AG04450 (cell line): ENCODE measurements at regions not wholly inside any gene's neighbourhood (a gene's known extent, or its start where the extent isn't known, plus 50 kb on each side); places are given as distances from the start of the nearest gene placed in this dataset.

Source experiments
- CTCF ChIA-PET: fragments of 300-600, 350-600 bp; formaldehyde crosslinking; extraction: SDS; loops from one replicate; lab custom pipeline; 2022; ENCODE audit warnings: antibody characterized with exemption, inconsistent platforms; lab: Charles Lee
- POLR2A ChIA-PET: fragments of 350-600 bp; formaldehyde crosslinking; extraction: SDS; loops from one replicate; lab custom pipeline; 2021; ENCODE audit warnings: antibody characterized with exemption, inconsistent platforms; lab: Yijun Ruan, JAX
- DNase-seq: peaks from one replicate; pipeline ENCODE4 v3.0.0-alpha.2; 2011; ENCODE audit warnings: low read depth, low spot score
- H3K27ac ChIP-seq: one replicate; pipeline ENCODE4 v1.5.1; 2012; ENCODE audit warnings: low read depth, low read length, control low read depth
- H3K27me3 ChIP-seq: one replicate; pipeline ENCODE4 v1.6.0; 2012; ENCODE audit warnings: low read length; ENCODE audit not compliant: control insufficient read depth, insufficient read depth
- H3K4me3 ChIP-seq: 2 replicates; pipeline ENCODE4 v1.5.1; 2011; ENCODE audit warnings: mild to moderate bottlenecking, low read depth, low read length, control low read depth
- H3K9me3 ChIP-seq: 2 replicates; pipeline ENCODE4 v1.5.1; 2012; ENCODE audit warnings: low read length; ENCODE audit not compliant: control insufficient read depth, insufficient read depth
- CTCF ChIP-seq: IDR thresholded peaks from 2 replicates; pipeline ENCODE4 v1.5.1; 2011; ENCODE audit warnings: low read depth, low read length, control low read depth, inconsistent platforms

GRCh38 chrX:42070866-42071265 is 147.5 kb upstream of the CASK start:
- TF ChIP-seq CTCF, result no peak
- Histone ChIP-seq H3K9me3 (no peaks in the 10 kb centered on the region), H3K27me3 (no peaks in the 10 kb centered on the region), H3K4me3 (no peak overlapping the region), H3K27ac (no peak overlapping the region)
- DNase-seq, result no peak
- ChIA-PET POLR2A (no interaction called here), CTCF (no interaction called here)

GRCh38 chrX:42054256-42054655 is 130.9 kb upstream of the CASK start:
- no peak for TF ChIP-seq CTCF
- Histone ChIP-seq H3K27me3 (no peaks in the 10 kb centered on the region), H3K27ac (no peak overlapping the region), H3K9me3 (no peaks in the 10 kb centered on the region), H3K4me3 (no peak overlapping the region)
- DNase-seq, result no peak
- POLR2A ChIA-PET, result no interaction called here
- CTCF ChIA-PET, result no interaction called here

DNA sequence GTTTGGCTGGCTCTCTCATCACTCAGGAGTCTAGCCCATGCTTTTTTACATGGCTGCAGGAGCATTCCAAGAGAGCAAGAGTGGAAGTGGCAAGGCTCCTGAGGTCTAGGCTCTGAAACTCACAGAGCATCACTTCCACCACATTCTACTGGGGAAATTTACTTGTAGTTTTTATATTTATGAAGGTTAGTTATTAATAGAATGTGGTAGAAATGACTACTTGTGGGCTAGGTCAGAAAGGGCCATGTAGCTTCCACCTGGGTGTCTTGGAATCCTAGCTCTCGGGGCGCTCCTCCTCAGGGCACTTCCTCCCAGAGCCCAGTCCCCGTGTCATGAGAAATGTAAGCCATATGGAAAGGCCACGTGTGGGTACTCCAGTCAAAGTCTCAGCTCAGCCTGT is 127.0 kb upstream of the CASK start:
- TF ChIP-seq CTCF, result no peak
- ChIA-PET POLR2A (no interaction called here), CTCF (no interaction called here)
- H3K4me3 ChIP-seq, result no peak overlapping the region
- no peaks in the 10 kb centered on the region for H3K27me3 ChIP-seq
- H3K27ac ChIP-seq, result no peak overlapping the region
- no peak for DNase-seq
- H3K9me3 ChIP-seq, result no peaks in the 10 kb centered on the region

DNA sequence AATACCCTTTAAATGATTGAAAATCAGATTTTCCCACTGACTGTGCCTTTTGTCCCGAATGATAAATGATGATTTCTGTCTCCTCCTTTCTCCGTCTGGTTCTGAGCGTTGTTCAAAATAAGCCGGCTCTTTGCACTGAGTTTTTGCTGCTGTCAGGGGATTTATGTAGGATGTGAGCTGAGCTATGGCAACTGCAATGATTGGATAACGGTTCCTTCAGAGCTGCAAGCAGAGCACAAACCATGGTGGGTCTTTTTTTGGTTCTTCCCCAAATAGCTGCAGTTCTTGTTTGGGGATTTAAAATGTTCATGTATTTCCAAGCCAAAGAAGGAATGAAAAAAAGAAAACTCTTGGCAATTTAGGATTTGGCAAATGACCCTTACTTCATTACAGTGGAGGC is 124.5 kb upstream of the CASK start:
- ChIA-PET POLR2A (no interaction called here), CTCF (interaction anchor here (1.4 kb wide), 1 partner anchor 249 kb away, joined by 4 read pairs; no protein-coding TSS in a partner anchor)
- H3K4me3 ChIP-seq, result no peak overlapping the region
- no peak overlapping the region for H3K27ac ChIP-seq
- no peak for TF ChIP-seq CTCF
- H3K9me3 ChIP-seq, result no peaks in the 10 kb centered on the region
- no peak for DNase-seq
- H3K27me3 ChIP-seq, result no peaks in the 10 kb centered on the region

- no peaks in the 10 kb centered on the region for H3K27me3 ChIP-seq
- no peak overlapping the region for H3K4me3 ChIP-seq
- no peak for TF ChIP-seq CTCF
- no peaks in the 10 kb centered on the region for H3K9me3 ChIP-seq
- DNase-seq, result no peak
- POLR2A ChIA-PET, result no interaction called here
- no peak overlapping the region for H3K27ac ChIP-seq
- CTCF ChIA-PET, result no interaction called here
Measured at GRCh38 chrX:42028109-42028508, 104.8 kb upstream of the CASK start.
